ENCODE measurements at regions not wholly inside any gene's neighbourhood (a gene's known extent, or its start where the extent isn't known, plus 50 kb on each side); places are given as distances from the start of the nearest gene placed in this dataset.
"Not testable (repeated sequence)": the region's sequence is repeated elsewhere in the genome, so short reads cannot be mapped to it uniquely, and the experiment has no call there.

DNA sequence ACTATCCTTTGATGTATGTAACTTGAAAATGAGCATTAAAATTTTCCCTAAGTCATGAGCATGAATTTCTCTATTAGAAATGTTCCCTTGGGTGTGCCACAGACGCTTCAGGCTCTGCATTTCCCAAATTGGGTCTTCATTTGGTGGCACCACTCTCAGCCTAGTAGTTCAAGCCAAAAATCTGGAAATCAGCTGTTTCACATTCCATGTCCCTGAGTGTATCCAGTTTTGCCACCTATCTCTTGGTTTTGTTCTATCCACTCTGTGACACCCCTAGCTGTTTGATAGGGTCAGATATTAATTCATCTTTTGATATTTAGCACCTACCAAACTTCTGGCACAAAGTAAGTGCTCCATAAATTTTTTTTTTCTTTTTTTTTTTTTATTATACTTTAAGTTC lies 89.5 kb upstream of the DPH5 start:
- no peak overlapping the region for H3K4me3 Mint-ChIP-seq
- TF ChIP-seq, protein P1, sequence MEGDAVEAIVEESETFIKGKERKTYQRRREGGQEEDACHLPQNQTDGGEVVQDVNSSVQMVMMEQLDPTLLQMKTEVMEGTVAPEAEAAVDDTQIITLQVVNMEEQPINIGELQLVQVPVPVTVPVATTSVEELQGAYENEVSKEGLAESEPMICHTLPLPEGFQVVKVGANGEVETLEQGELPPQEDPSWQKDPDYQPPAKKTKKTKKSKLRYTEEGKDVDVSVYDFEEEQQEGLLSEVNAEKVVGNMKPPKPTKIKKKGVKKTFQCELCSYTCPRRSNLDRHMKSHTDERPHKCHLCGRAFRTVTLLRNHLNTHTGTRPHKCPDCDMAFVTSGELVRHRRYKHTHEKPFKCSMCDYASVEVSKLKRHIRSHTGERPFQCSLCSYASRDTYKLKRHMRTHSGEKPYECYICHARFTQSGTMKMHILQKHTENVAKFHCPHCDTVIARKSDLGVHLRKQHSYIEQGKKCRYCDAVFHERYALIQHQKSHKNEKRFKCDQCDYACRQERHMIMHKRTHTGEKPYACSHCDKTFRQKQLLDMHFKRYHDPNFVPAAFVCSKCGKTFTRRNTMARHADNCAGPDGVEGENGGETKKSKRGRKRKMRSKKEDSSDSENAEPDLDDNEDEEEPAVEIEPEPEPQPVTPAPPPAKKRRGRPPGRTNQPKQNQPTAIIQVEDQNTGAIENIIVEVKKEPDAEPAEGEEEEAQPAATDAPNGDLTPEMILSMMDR (IDR thresholded peaks at IDR 0.05) = no peak
- no peak for DNase-seq
- no peak overlapping the region for H3K27ac Mint-ChIP-seq
- H3K4me1 Mint-ChIP-seq = peaks cover 5% of the 10 kb centered on the region
- H3K9me3 Mint-ChIP-seq = peaks cover 4% of the 10 kb centered on the region
- H3K27me3 Mint-ChIP-seq (ENCODE audit: low read depth, poor library complexity) = peaks cover 3% of the 10 kb centered on the region
- H3K36me3 Mint-ChIP-seq (ENCODE audit: low read depth) = no peaks in the 10 kb centered on the region

DNA sequence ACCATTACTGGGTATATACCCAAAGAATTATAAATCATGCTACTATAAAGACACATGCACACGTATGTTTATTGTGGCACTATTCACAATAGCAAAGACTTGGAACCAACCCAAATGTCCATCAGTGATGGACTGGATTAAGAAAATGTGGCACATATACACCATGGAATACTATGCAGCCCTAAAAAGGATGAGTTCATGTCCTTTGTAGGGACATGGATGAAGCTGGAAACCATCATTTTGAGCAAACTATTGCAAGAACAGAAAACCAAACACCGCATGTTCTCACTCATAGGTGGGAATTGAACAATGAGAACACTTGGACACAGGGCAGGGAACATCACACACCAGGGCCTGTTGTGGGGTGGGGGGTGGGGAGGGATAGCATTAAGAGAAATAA lies 88.5 kb upstream of the DPH5 start:
- not testable (repeated sequence) for H3K4me1 Mint-ChIP-seq; H3K4me3 Mint-ChIP-seq; H3K27me3 Mint-ChIP-seq (ENCODE audit: low read depth, poor library complexity); H3K36me3 Mint-ChIP-seq (ENCODE audit: low read depth); H3K9me3 Mint-ChIP-seq; DNase-seq; H3K27ac Mint-ChIP-seq

DNA sequence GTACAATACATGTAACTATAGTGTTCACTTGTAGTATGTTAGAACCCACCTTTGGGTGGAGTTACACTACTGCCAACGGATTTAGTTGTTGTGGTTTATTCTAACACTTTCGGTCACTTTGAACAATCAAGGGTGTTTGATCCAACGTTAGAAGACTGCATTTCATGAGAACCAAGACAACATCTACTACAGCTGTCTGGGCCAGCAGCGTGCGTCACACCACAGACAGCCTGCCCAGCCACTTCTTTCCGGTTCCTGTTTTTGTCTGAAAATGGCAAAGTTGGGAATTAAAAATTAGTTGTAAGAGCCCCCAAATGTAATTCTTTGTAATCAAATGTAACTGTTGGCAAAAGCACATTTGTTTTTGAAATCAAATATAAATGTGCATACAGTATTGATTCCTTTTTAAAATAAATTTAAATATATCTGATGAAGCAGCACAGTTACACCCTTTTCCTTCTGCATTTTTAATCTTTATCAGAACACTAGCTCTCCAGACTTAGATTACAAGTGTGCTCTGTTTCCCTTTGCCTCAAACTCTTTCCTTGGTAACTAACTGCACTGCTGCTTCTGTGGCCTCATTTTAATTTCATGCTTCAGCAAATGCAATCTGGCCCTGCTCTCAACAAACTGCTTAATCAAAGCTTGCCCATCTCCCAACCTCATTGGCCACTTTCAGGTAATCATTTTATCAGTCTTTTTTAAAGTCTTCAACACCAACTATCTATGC lies 86.6 kb upstream of the DPH5 start:
- Mint-ChIP-seq H3K27me3 (ENCODE audit: low read depth, poor library complexity) (peaks cover 3% of the 10 kb centered on the region), H3K4me1 (peaks cover 5% of the 10 kb centered on the region), H3K27ac (no peak overlapping the region), H3K4me3 (no peak overlapping the region), H3K9me3 (peaks cover 4% of the 10 kb centered on the region), H3K36me3 (ENCODE audit: low read depth) (no peaks in the 10 kb centered on the region)
- TF ChIP-seq, protein P1 (IDR thresholded peaks at IDR 0.05) = no peak
- DNase-seq = no peak

DNA sequence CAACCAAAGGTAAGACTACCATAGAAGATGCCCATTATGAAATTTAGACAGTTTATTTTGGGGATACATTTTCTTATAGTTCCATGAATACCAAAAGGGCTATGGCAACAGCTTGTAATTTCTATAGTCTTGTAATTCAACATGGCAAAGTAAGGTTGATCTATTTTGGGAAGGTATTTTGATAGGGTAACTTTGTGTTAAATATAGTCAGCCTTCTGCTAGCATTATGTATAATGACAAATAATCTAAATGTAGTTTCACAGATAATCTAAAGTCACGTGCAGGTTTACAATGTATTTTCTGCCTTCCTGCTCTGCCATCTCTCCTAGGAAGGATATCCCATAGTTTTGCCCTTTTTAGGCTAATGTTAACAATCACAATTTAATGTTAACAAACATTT lies 85.9 kb upstream of the DPH5 start:
- Mint-ChIP-seq H3K36me3 (ENCODE audit: low read depth) (no peaks in the 10 kb centered on the region), H3K27ac (no peak overlapping the region), H3K4me3 (no peak overlapping the region), H3K4me1 (peaks cover 5% of the 10 kb centered on the region), H3K9me3 (peaks cover 4% of the 10 kb centered on the region), H3K27me3 (ENCODE audit: low read depth, poor library complexity) (peaks cover 3% of the 10 kb centered on the region)
- DNase-seq = no peak
- TF ChIP-seq, protein P1 (IDR thresholded peaks at IDR 0.05) = no peak

DNA sequence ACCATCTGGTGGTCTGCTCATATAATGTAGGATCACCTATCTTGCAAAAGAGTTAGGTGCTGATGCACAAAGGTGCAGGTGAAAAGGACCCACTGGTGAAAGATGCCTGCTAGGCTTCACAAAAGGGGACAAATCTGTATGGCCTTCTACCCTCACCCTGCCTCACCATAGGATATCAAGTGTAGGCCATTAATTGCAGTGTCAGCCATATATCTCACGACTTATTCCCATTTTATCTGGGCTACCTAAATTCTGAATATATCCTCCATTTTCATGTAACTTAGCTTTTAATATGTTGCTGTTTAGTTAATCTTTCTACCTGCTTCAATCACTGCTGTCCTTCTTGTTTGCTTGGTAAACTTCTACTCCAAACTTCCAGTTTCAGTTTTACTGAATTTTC lies 84.2 kb upstream of the DPH5 start:
- TF ChIP-seq, protein P1 (IDR thresholded peaks at IDR 0.05) = no peak
- H3K4me3 Mint-ChIP-seq = no peak overlapping the region
- H3K9me3 Mint-ChIP-seq = peaks cover 4% of the 10 kb centered on the region
- peaks cover 5% of the 10 kb centered on the region for H3K4me1 Mint-ChIP-seq
- no peaks in the 10 kb centered on the region for H3K36me3 Mint-ChIP-seq (ENCODE audit: low read depth)
- no peak overlapping the region for H3K27ac Mint-ChIP-seq
- H3K27me3 Mint-ChIP-seq (ENCODE audit: low read depth, poor library complexity) = peaks cover 3% of the 10 kb centered on the region
- no peak for DNase-seq

DNA sequence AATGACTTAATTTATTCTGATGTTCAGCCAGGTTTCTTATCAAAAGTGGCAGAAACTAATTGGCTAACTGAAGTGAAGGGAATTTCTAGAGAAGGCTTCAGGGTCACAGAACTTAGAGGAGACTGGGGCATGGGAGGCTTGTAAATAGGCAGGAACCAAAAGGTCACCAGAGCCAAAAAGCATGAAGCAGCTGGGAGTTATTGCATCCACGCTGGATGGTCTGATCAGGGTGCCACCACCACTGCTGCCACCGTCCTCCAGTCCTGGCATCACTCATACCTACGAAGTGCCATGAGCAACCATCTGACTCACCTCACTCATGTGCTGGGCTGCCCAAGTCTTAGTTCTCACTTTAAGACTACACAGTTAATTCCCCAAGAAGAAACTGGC lies 82.5 kb upstream of the DPH5 start:
- Mint-ChIP-seq H3K36me3 (ENCODE audit: low read depth) (no peaks in the 10 kb centered on the region), H3K27ac (no peak overlapping the region), H3K27me3 (ENCODE audit: low read depth, poor library complexity) (peaks cover 3% of the 10 kb centered on the region), H3K4me3 (no peak overlapping the region), H3K4me1 (peaks cover 5% of the 10 kb centered on the region), H3K9me3 (no peaks in the 10 kb centered on the region)
- DNase-seq = no peak
- TF ChIP-seq, protein P1 (IDR thresholded peaks at IDR 0.05) = no peak

All from nephron progenitor cell (in vitro differentiated cells).